IMR-90 (cell line): ENCODE measurements at regions not wholly inside any gene's neighbourhood (a gene's known extent, or its start where the extent isn't known, plus 50 kb on each side); places are given as distances from the start of the nearest gene placed in this dataset.

Experiments
- ATAC-seq: fragments of 200-7000 bp; cut with Tn5 transposase; 2 replicates; pipeline ENCODE4 v1.9.1; 2020; ENCODE audit warnings: low read depth, mild to moderate bottlenecking, moderate library complexity
- BruUV-seq: library from RNA; stranded (reverse); fragments of 400-500 nt; replicated peaks from 2 replicates; lab custom pipeline; 2021; lab: Mats Ljungman, UMichigan
- CTCF ChIA-PET: fragments of 300-600 bp; formaldehyde crosslinking; extraction: SDS; loops from one replicate; lab custom pipeline; 2021; ENCODE audit warnings: antibody characterized with exemption; lab: Yijun Ruan, JAX
- POLR2A ChIA-PET: fragments of 300-600 bp; sonication (Branson Sonifier 250); formaldehyde crosslinking; loops from one replicate; lab custom pipeline; 2022; ENCODE audit warnings: antibody characterized with exemption; ENCODE audit not compliant: unreplicated experiment; lab: Charles Lee
- DNase-seq: peaks from one replicate; pipeline ENCODE4 v3.0.0; 2013
- H2AFZ ChIP-seq: replicated peaks from 2 replicates; pipeline ENCODE3; 2013; ENCODE audit warnings: low read length, mild to moderate bottlenecking; ENCODE audit not compliant: poor library complexity
- H2AK5ac ChIP-seq: 2 replicates; pipeline ENCODE4 v1.6.1; 2013; ENCODE audit warnings: low read depth, low read length, inconsistent platforms
- H2AK9ac ChIP-seq: replicated peaks from 2 replicates; pipeline ENCODE3; 2013; ENCODE audit warnings: mild to moderate bottlenecking, low read depth, low read length, moderate library complexity; ENCODE audit not compliant: poor library complexity
- H2BK120ac ChIP-seq: 2 replicates; pipeline ENCODE4 v1.6.1; 2013; ENCODE audit warnings: low read depth, low read length, inconsistent platforms
- H2BK15ac ChIP-seq: 3 replicates; pipeline ENCODE4 v1.6.1; 2013; ENCODE audit warnings: low read depth, low read length, inconsistent platforms
- H2BK20ac ChIP-seq: 2 replicates; pipeline ENCODE4 v1.6.1; 2013; ENCODE audit warnings: low read depth, mild to moderate bottlenecking, inconsistent platforms, low read length, moderate library complexity
- H2BK5ac ChIP-seq: 2 replicates; pipeline ENCODE4 v1.6.1; 2013; ENCODE audit warnings: mild to moderate bottlenecking, low read depth, low read length, inconsistent platforms; ENCODE audit not compliant: poor library complexity, severe bottlenecking
- H3K14ac ChIP-seq: replicated peaks from 2 replicates; pipeline ENCODE4 v1.6.1; 2013; ENCODE audit warnings: low read depth, low read length, inconsistent platforms
- H3K18ac ChIP-seq: 2 replicates; pipeline ENCODE4 v1.6.1; 2013; ENCODE audit warnings: low read depth, low read length, control low read depth
- H3K23ac ChIP-seq: 2 replicates; pipeline ENCODE4 v1.6.1; 2013; ENCODE audit warnings: low read depth, low read length, inconsistent platforms
- H3K27ac ChIP-seq: 2 replicates; pipeline ENCODE4 v1.5.1; 2013; ENCODE audit warnings: mild to moderate bottlenecking, control low read depth, low read length; ENCODE audit not compliant: insufficient read depth
- H3K27me3 ChIP-seq: 2 replicates; pipeline ENCODE4 v1.6.1; 2013; ENCODE audit warnings: low read length; ENCODE audit not compliant: control insufficient read depth, insufficient read depth
- H3K36me3 ChIP-seq: 2 replicates; pipeline ENCODE4 v1.6.1; 2013; ENCODE audit warnings: low read length, mixed read lengths; ENCODE audit not compliant: control insufficient read depth, insufficient read depth
- H3K4ac ChIP-seq: 2 replicates; pipeline ENCODE4 v1.6.1; 2013; ENCODE audit warnings: low read depth, low read length, inconsistent platforms
- H3K4me1 ChIP-seq: 2 replicates; pipeline ENCODE4 v1.6.1; 2013; ENCODE audit warnings: low read length, mixed read lengths; ENCODE audit not compliant: control insufficient read depth, insufficient read depth
- H3K4me2 ChIP-seq: 2 replicates; pipeline ENCODE4 v1.6.1; 2013; ENCODE audit warnings: low read depth, mild to moderate bottlenecking, control low read depth, low read length, moderate library complexity
- H3K4me3 ChIP-seq: 2 replicates; pipeline ENCODE4 v1.5.1; 2013; ENCODE audit warnings: low read depth, mild to moderate bottlenecking, control low read depth, low read length, moderate library complexity; ENCODE audit not compliant: insufficient read depth
- H3K56ac ChIP-seq: 2 replicates; pipeline ENCODE4 v1.6.1; 2013; ENCODE audit warnings: low read length, inconsistent platforms; ENCODE audit not compliant: insufficient read depth; ENCODE audit errors: extremely low read depth
- H3K79me1 ChIP-seq, 2 experiments: 2 replicates each; pipeline ENCODE4 v1.6.1; 2013; ENCODE audit warnings: low read length in 2 of 2, inconsistent platforms in 1 of 2, low read depth in 1 of 2
- H3K9ac ChIP-seq: 2 replicates; pipeline ENCODE4 v1.6.1; 2013; ENCODE audit warnings: low read depth, low read length, control low read depth
- H3K9me1 ChIP-seq: 2 replicates; pipeline ENCODE4 v1.6.1; 2013; ENCODE audit warnings: low read length, inconsistent platforms; ENCODE audit not compliant: insufficient read depth
- H3K9me3 ChIP-seq: 2 replicates; pipeline ENCODE4 v1.6.1; 2013; ENCODE audit warnings: low read length; ENCODE audit not compliant: control insufficient read depth, insufficient read depth
- H4K20me1 ChIP-seq: 2 replicates; pipeline ENCODE4 v1.6.1; 2013; ENCODE audit warnings: low read length, inconsistent platforms; ENCODE audit not compliant: insufficient read depth
- H4K5ac ChIP-seq: 2 replicates; pipeline ENCODE4 v1.6.1; 2013; ENCODE audit warnings: mild to moderate bottlenecking, low read depth, low read length, control low read depth
- H4K8ac ChIP-seq, 2 experiments: 2 replicates each; pipeline ENCODE4 v1.6.1; 2013; ENCODE audit warnings: low read depth in 2 of 2, low read length in 2 of 2, control low read depth in 1 of 2, inconsistent platforms in 1 of 2
- H4K91ac ChIP-seq: 2 replicates; pipeline ENCODE4 v1.6.1; 2013; ENCODE audit warnings: low read depth, low read length, inconsistent platforms; ENCODE audit not compliant: insufficient read depth
- BHLHE40 ChIP-seq: fragments of 150-350 bp; IDR thresholded peaks from 2 replicates; pipeline ENCODE4 v1.6.1; 2016; ENCODE audit warnings: mild to moderate bottlenecking, low read depth, low read length
- CEBPB ChIP-seq: IDR thresholded peaks from 2 replicates; pipeline ENCODE4 v1.6.1; 2012; ENCODE audit warnings: low read depth, low read length, improper control_type of control experiment
- CHD1 ChIP-seq: IDR thresholded peaks from 2 replicates; pipeline ENCODE4 v1.6.1; 2012; ENCODE audit warnings: low read depth, low read length, improper control_type of control experiment
- CTCF ChIP-seq: conservative IDR thresholded peaks from 2 replicates; pipeline ENCODE4 v1.5.1; 2012; ENCODE audit warnings: mild to moderate bottlenecking, low read depth, low read length, improper control_type of control experiment
- ELK1 ChIP-seq: fragments of 150-350 bp; IDR thresholded peaks from 2 replicates; pipeline ENCODE4 v1.6.1; 2016; ENCODE audit warnings: low read depth, mild to moderate bottlenecking, low read length, moderate library complexity, borderline replicate concordance
- FOS ChIP-seq: fragments of 150-350 bp; IDR thresholded peaks from 2 replicates; pipeline ENCODE4 v1.6.1; 2016; ENCODE audit warnings: low read depth, low read length
- MAFK ChIP-seq: IDR thresholded peaks from 2 replicates; pipeline ENCODE4 v1.6.1; 2012; ENCODE audit warnings: low read depth, low read length, improper control_type of control experiment
- MAZ ChIP-seq: IDR thresholded peaks from 2 replicates; pipeline ENCODE4 v1.6.1; 2012; ENCODE audit warnings: low read depth, mild to moderate bottlenecking, low read length, improper control_type of control experiment, moderate library complexity, borderline replicate concordance
- MXI1 ChIP-seq: IDR thresholded peaks from 2 replicates; pipeline ENCODE4 v1.6.1; 2012; ENCODE audit warnings: low read depth, mild to moderate bottlenecking, low read length, moderate library complexity, borderline replicate concordance
- NFE2L2 ChIP-seq: fragments of 150-350 bp; IDR thresholded peaks from 2 replicates; pipeline ENCODE4 v1.6.1; 2016; ENCODE audit warnings: low read depth, mild to moderate bottlenecking, low read length
- RAD21 ChIP-seq: IDR thresholded peaks from 2 replicates; pipeline ENCODE4 v1.6.1; 2012; ENCODE audit warnings: low read length, improper control_type of control experiment
- RCOR1 ChIP-seq: IDR thresholded peaks from 2 replicates; pipeline ENCODE4 v1.6.1; 2012; ENCODE audit warnings: mild to moderate bottlenecking, low read length, improper control_type of control experiment; ENCODE audit not compliant: insufficient replicate concordance
- RFX5 ChIP-seq: IDR thresholded peaks from 2 replicates; pipeline ENCODE4 v1.8.0; 2012; ENCODE audit warnings: low read depth, mild to moderate bottlenecking, low read length, moderate library complexity
- SMC3 ChIP-seq: fragments of 150-350 bp; IDR thresholded peaks from 2 replicates; pipeline ENCODE4 v1.6.1; 2016; ENCODE audit warnings: low read depth, mild to moderate bottlenecking, antibody characterized with exemption, low read length, moderate library complexity
- USF2 ChIP-seq: fragments of 150-350 bp; IDR thresholded peaks from 2 replicates; pipeline ENCODE4 v1.6.1; 2017; ENCODE audit warnings: mild to moderate bottlenecking, antibody characterized with exemption, low read length, low read depth
- WGBS, 2 experiments: methylation state at CpG; one replicate each; pipeline versions ENCODE4 v1.1.5 to v1.1.7; 2013; ENCODE audit warnings: missing lambda C conversion rate in 2 of 2; ENCODE audit not compliant: insufficient read length in 1 of 2; ENCODE audit errors: extremely low coverage in 2 of 2; 5-methylcytosine and 5-hydroxymethylcytosine counted together
- dilution Hi-C: fragments of 300-500 bp; cut with HindIII; formaldehyde crosslinking; loops from one replicate; pipeline ENCODE4 v1.14.3; 2018; ENCODE audit warnings: low sequenced_read_pairs; ENCODE audit not compliant: unreplicated experiment
- in situ Hi-C: fragments of 300-500 bp; cut with MboI; formaldehyde crosslinking; loops from 3 replicates; pipeline ENCODE4 v1.14.3; 2019; ENCODE audit warnings: low sequenced_read_pairs, inconsistent platforms, mixed read lengths
- intact Hi-C: fragments of 100-400 bp; cut with micrococcal nuclease; formaldehyde crosslinking; loops from 2 replicates; pipeline ENCODE4 v1.10.0; 2022

GRCh38 chr1:143680304-143680703, 291.5 kb downstream of the FAM72C start:
- Histone ChIP-seq H2BK120ac (no peak overlapping the region), H2BK5ac (no peak overlapping the region), H2BK15ac (no peak overlapping the region), H4K8ac (no peak overlapping the region), H4K5ac (no peak overlapping the region), H3K79me1 (no peaks in the 10 kb centered on the region), H3K27ac (no peak overlapping the region), H3K4me1 (no peaks in the 10 kb centered on the region), H4K91ac (no peak overlapping the region), H3K9me1 (no peaks in the 10 kb centered on the region), H3K4ac (no peak overlapping the region), H3K23ac (no peak overlapping the region), H4K20me1 (no peaks in the 10 kb centered on the region), H3K4me2 (no peak overlapping the region), H2BK20ac (no peak overlapping the region), H3K9ac (no peak overlapping the region), H3K36me3 (no peaks in the 10 kb centered on the region), H3K14ac (no peak overlapping the region), H3K56ac (no peak overlapping the region), H2AK5ac (no peak overlapping the region), H3K4me3 (no peak overlapping the region), H2AK9ac (no peak overlapping the region), H3K9me3 (no peaks in the 10 kb centered on the region), H3K18ac (no peak overlapping the region), H3K27me3 (peaks cover 2% of the 10 kb centered on the region; the same call in 1 of the 2 replicates), H2AFZ (no peak overlapping the region)
- BruUV-seq, result no TSS peak
- WGBS, 2 experiments, result 86% methylated on average over 8 of the region's 14 CpGs; no CpG with 5 or more reads in 1 of the 2 experiments
- dilution Hi-C loops, result no loop called here
- ChIA-PET POLR2A (no interaction called here), CTCF (no interaction called here)
- TF ChIP-seq CHD1 (no peak), CTCF (no peak), RAD21 (no peak), CEBPB (no peak), USF2 (no peak), BHLHE40 (no peak), RCOR1 (no peak), MAZ (no peak), SMC3 (no peak), MXI1 (no peak), NFE2L2 (no peak), FOS (no peak), ELK1 (no peak), MAFK (no peak), RFX5 (no peak)
- DNase-seq, result no peak
- no peak for ATAC-seq
- intact Hi-C loops, result no loop called here
- in situ Hi-C loops, result no loop called here
